BJ (cell line): ENCODE measurements at regions not wholly inside any gene's neighbourhood (a gene's known extent, or its start where the extent isn't known, plus 50 kb on each side); places are given as distances from the start of the nearest gene placed in this dataset.

ENCODE experiments used
- CTCF ChIA-PET: fragments of 350-600 bp; formaldehyde crosslinking; extraction: SDS; loops from one replicate; lab custom pipeline; 2021; ENCODE audit warnings: antibody characterized with exemption, inconsistent platforms; lab: Yijun Ruan, JAX
- POLR2A ChIA-PET: fragments of 300-600 bp; sonication (Branson Sonifier 250); formaldehyde crosslinking; extraction: SDS; loops from one replicate; lab custom pipeline; 2021; ENCODE audit warnings: antibody characterized with exemption; lab: Charles Lee
- DNase-seq: peaks from one replicate; pipeline ENCODE4 v3.0.0-alpha.2; 2011; ENCODE audit warnings: low read depth
- H3K27me3 ChIP-seq: 2 replicates; pipeline ENCODE4 v1.6.0; 2011; ENCODE audit warnings: low read length; ENCODE audit not compliant: control insufficient read depth, insufficient read depth
- H3K36me3 ChIP-seq: 2 replicates; pipeline ENCODE4 v1.5.1; 2011; ENCODE audit warnings: low read length; ENCODE audit not compliant: control insufficient read depth, insufficient read depth
- H3K4me3 ChIP-seq: 2 replicates; pipeline ENCODE4 v1.5.1; 2011; ENCODE audit warnings: low read depth, mild to moderate bottlenecking, control low read depth, low read length
- TF ChIP-seq, protein P1 (sequence below): IDR thresholded peaks from 2 replicates; pipeline ENCODE4 v1.5.1; 2011; ENCODE audit warnings: low read depth, mild to moderate bottlenecking, control low read depth, inconsistent platforms, low read length, moderate library complexity; ENCODE audit not compliant: insufficient read depth

DNA sequence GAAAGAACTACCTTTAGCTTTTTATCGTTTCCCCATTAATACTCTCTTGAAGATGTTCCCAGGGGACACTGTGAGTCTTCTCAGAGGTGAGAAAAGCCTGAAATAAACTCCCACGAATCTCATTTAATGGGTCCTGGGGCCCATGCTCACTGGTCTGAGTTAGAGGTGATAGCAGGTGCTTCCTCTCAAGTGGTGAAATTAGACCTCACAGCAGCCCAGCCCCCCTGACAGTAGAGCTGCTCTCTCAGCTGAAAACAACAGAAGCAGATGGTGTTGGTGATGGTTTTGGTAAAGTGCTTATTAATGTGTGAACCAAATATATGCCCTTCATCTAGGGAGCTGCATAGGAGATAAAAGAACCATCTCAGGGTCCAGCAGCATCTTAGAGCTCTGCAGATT is 76.8 kb upstream of the VPREB1 start:
- DNase-seq, result no peak
- Histone ChIP-seq H3K27me3 (no peaks in the 10 kb centered on the region; the same call in 1 of the 2 replicates), H3K36me3 (no peaks in the 10 kb centered on the region), H3K4me3 (no peak overlapping the region)
- CTCF ChIA-PET, result interaction anchor here (1.1 to 1.2 kb wide), 2 partner anchors 11 to 57 kb away, joined by 3 to 6 read pairs; no protein-coding TSS in a partner anchor
- POLR2A ChIA-PET, result no interaction called here
- TF ChIP-seq, protein P1, sequence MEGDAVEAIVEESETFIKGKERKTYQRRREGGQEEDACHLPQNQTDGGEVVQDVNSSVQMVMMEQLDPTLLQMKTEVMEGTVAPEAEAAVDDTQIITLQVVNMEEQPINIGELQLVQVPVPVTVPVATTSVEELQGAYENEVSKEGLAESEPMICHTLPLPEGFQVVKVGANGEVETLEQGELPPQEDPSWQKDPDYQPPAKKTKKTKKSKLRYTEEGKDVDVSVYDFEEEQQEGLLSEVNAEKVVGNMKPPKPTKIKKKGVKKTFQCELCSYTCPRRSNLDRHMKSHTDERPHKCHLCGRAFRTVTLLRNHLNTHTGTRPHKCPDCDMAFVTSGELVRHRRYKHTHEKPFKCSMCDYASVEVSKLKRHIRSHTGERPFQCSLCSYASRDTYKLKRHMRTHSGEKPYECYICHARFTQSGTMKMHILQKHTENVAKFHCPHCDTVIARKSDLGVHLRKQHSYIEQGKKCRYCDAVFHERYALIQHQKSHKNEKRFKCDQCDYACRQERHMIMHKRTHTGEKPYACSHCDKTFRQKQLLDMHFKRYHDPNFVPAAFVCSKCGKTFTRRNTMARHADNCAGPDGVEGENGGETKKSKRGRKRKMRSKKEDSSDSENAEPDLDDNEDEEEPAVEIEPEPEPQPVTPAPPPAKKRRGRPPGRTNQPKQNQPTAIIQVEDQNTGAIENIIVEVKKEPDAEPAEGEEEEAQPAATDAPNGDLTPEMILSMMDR, result no peak

DNA sequence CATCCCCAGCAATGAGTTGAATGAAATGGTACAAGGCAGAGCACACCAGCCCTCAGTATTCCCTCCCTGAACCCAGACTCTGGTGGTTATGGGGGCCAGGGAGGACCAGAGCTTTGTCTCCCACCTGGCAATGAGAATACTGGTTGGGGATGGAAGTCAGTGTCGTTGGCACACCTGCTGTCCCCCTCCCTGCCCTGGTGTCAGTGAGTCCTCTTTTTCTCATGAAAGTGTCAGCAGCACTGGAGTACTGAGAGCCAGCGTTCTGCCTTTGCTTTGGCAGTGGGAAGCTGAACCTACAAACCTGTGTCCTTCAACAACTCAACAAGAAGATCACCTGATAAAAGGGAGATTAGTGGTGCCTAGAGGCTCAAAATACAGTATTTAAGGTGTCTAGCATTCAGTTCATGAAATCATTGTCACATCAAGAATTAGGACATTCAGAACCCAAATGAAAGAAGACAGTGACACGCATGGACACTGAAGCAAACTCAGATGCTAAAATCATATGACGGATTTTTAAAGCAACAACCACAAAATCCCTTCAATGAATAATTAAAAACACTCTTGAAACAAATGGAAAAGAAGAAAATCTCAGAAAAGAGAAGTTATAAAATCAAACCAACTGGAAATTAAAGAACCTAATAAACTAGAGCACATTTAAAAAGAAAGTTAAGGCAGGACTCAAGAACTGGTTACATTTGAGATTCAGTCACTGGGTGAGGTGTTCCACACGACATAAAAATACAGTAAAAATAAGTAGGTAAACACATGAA is 77.5 kb upstream of the VPREB1 start:
- POLR2A ChIA-PET, result no interaction called here
- CTCF ChIA-PET, result interaction anchor here (1.2 to 2.2 kb wide), 2 partner anchors 10 to 56 kb away, joined by 3 to 5 read pairs; no protein-coding TSS in a partner anchor
- no peak overlapping the region for H3K4me3 ChIP-seq
- H3K27me3 ChIP-seq, result no peaks in the 10 kb centered on the region; the same call in 1 of the 2 replicates
- no peaks in the 10 kb centered on the region for H3K36me3 ChIP-seq
- TF ChIP-seq, protein P1, result no peak
- DNase-seq, result no peak

DNA sequence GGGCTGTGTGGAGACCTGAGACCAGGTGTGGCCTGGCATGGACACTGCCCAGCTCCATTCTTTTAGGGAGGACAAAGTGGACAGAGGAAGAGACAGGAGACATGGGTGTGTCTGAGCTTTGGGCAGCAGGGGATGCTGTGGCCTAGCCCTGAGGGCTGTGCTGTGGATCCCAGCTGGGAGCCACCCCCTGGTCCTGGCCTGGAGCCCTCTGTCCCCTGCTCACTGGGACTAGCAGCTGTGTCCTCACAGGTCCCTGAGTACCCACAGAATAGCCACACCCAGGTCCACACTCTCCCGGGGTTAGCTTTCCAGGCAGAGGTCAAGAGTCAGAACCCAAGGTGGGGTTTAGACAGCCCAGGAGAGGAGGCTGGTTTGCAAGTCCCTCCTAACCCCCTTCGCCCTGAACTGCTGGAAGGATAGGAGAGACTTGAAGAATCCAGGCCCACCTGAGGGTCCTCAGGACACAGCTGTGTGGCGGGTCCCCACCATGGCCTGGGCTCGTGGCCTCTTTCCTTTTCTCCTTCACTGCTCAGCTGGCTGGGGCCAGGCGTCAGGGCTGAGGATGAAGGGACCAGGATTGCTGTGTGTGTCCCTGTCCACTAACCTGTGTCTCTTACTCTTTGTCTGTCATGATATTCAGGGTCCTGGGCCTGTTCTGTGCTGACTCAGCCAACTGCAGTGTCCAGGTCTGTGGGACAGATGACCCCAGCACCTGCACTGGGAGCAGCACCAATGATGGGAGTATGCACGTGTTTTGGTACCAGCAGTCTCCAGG is 78.5 kb upstream of the VPREB1 start:
- Histone ChIP-seq H3K27me3 (no peaks in the 10 kb centered on the region; the same call in 1 of the 2 replicates), H3K4me3 (no peak overlapping the region), H3K36me3 (no peaks in the 10 kb centered on the region)
- DNase-seq, result no peak
- CTCF ChIA-PET, result interaction anchor here (2.2 kb wide), 1 partner anchor 9 kb away, joined by 5 read pairs; no protein-coding TSS in a partner anchor
- TF ChIP-seq, protein P1, result no peak
- POLR2A ChIA-PET, result no interaction called here

DNA sequence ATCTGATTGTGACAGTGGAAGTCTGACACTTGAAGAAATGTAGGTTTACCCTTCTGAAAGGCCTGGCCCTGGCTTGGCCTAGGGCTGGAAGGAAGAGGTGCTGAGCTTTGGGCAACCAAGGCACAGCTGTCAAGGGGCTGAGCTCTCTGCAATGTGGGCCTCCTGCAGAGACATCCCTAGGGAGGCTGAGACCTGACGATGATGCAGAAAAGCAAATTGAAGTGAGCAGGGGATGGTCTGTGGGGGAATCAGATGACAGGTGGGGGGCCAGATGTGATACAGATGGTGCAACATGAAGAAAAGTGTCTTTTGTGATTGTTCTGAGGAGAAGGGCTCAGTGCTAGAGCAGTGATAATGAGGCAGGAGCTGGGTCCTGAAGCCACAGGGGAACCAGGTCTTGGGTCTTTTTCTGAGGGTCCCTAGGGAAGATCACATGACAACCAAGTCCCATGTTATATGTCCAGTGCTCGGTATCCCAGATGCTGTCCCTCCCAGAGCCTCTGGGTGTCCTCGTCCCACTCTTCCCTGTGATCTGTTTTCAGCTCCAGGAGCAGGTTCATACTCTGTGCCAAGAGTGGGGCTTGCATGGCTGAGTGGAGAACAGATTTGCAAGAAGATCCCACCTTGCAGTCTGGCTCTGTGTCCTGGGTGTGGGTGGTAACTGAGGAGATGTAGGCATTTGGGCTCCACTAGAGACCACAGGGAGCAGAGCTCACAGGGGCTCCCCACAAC is 79.9 kb upstream of the VPREB1 start:
- POLR2A ChIA-PET, result no interaction called here
- CTCF ChIA-PET, result interaction anchor here (2.2 kb wide), 1 partner anchor 8 kb away, joined by 5 read pairs; no protein-coding TSS in a partner anchor
- no peaks in the 10 kb centered on the region for H3K36me3 ChIP-seq
- H3K27me3 ChIP-seq, result no peaks in the 10 kb centered on the region; the same call in 1 of the 2 replicates
- no peak overlapping the region for H3K4me3 ChIP-seq
- TF ChIP-seq, protein P1, result no peak
- DNase-seq, result no peak
